ENCODE measurements at regions not wholly inside any gene's neighbourhood (a gene's known extent, or its start where the extent isn't known, plus 50 kb on each side); places are given as distances from the start of the nearest gene placed in this dataset.

DNA sequence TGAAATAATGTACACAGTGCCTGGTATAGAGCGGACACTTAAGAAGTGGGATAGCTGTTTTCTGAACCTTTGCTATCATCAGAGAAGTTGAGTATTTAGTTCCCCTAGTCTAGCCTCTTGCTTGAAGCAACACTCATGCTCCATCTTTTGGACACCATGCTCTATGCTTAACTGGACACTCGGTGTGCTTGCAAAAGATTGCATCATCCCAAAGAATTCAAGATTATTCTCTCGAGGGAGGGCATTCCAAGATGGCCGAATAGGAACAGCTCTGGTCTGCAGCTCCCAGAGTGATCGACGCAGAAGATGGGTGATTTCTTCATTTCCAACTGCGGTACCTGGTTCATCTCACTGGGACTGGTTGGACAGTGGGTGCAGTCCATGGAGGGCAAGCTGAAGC, 143.9 kb upstream of the FSHR start:
- DNase-seq, result no peak

DNA sequence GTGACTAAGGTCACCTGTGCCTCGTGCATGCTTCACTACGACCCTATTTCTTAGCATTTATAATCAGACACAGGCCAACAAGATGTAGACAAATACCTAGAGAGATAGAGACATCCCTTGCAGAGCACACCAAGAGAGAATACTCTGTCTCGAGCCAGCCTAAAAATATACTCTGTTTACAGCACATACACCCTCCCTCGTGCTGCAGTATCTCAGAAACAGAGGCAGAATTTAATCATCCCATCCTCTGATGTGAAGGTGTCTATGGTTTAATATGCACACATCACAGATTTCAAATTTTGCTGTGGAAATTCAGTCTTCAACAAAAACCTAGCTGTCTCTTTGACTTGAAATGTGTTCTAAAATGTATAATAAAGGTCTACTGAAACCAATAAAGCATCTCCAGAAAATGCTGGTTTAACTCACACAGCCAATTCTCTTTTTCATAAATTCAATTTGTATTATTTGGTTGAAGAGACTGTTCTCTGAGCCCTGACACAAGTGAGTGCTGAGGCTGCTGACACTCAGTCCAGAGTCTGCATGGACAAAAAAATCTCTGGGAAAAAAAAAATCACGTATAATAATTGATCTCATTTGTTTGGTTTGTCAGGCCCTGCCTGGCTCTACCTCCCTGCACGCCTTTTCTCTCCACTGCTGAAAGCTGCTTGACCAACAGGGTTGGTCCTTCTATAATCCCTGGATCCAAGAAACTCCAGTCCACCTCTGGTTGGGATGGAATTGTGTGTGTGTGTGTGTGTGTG, 142.0 kb upstream of the FSHR start:
- no peak for DNase-seq

GRCh38 chr2:49294225-49294624, 139.9 kb upstream of the FSHR start:
- no peak for DNase-seq

- no peak for DNase-seq
Measured at GRCh38 chr2:49291619-49292018, 137.3 kb upstream of the FSHR start.

DNA sequence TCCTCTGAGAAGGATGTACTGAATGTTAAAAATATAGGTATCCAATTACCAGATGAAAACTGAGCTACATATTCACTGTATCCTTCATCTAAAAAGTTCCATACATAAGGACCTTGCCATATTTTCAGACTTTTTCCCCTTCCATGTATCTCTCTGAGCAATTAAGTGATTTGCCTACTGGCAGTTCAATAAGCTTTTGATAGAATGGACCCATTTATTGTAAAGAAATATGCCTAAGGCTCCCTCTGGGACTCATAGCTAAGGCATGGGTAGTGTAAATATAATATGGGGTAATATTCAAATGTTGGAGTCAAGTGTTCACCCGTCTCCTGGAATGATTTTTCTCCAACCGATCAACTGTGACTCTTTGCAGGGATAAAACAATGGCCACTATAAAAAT, 135.4 kb upstream of the FSHR start:
- no peak for DNase-seq

DNA sequence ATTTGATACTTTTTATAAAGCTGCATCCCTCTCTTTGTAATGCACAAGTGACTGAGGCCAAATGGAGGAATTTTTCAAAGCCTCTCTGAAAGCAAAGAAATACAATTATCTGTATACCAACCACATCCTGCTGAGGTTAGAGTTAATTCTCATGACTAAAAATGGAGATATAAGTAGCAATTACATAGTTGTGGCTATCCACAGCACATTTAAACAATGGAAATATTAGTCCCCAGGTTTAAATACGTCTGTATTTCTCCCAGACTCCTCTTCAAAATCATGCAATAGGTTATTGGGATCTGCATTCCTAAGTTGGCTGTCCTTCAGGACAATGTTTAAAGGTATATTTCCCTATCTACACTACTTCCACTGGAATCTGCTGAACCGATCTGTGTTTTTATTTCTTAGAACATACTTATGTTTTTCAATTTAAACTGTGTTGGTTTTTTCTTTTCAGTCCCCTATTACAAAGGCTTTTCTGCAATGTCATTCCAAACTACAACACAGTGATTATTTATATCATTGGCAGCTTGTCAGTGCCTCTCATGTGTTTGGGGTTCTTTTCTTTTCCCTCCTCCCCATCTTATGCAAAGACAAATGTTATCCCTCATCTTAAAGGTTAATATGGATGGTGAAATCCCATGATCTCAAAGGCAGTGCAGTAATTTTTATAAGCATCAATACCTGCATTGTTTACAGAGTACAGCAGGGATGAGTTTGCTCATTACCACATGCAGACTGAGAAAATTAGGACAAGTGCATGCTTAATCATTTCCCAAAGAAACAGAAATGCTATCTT, 134.8 kb upstream of the FSHR start:
- DNase-seq, result no peak

- DNase-seq, result no peak
Measured at GRCh38 chr2:49288113-49288705, 133.9 kb upstream of the FSHR start.

GRCh38 chr2:49286726-49287125, 132.4 kb upstream of the FSHR start:
- no peak for DNase-seq

- no peak for DNase-seq
Measured at GRCh38 chr2:49286045-49286444, 131.7 kb upstream of the FSHR start.

DNA sequence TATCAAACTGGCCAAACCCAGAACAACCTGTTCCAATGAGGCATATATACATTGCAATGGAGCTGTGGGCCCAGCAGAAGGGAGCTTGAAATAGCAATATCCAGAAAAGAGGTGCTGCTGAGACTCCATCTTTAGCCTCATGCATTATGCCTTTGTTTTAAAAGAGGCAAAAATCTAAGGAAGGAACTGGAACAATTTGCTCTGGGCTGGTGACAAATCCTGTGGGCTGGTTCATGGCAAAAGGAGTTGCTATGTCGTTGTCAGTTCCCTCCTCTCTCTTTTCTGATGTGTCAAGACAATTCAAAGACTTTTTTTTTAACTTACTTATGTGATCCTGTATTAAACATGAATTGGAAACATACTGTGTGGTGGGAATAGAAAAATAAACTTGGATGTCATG, 124.2 kb upstream of the FSHR start:
- no peak for DNase-seq

DNA sequence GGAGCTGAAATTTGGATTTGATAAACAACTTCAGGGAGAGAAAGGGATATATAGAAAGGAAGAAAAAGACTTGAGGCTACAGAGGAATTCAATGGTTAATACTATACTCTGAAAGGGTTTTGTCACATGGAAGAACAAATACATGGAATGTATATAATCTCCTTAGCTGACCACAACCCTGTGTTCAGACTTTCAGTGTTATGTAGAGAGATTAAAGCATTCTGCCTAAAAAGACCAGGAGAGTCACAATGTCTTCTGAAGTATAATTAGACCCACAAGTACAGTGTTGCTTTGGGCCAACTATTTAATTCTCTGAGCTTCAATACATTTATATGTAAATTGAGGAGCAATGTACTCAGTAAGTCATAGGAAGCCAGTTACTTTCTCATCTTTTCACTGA, 123.8 kb upstream of the FSHR start:
- DNase-seq, result no peak

GRCh38 chr2:49271060-49271606, 116.8 kb upstream of the FSHR start:
- no peak for DNase-seq

DNA sequence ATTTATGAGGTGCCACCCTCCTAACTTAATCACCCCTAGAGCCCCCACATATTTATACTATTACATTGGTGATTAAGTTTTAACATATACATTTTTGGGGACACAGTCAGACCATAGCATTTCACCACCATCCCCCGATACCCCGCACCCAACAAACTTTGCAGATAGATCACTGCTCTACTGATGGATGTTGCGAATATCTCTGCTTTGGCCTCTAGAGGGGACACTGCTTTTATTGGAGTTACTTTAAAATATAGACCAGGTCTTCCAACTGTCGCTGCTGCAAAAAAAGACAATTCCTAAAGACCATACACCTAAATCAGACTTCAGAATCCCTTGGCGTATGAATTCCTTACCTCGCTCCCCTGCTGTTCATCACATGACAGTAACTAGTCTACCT, 115.8 kb upstream of the FSHR start:
- DNase-seq, result no peak

DNA sequence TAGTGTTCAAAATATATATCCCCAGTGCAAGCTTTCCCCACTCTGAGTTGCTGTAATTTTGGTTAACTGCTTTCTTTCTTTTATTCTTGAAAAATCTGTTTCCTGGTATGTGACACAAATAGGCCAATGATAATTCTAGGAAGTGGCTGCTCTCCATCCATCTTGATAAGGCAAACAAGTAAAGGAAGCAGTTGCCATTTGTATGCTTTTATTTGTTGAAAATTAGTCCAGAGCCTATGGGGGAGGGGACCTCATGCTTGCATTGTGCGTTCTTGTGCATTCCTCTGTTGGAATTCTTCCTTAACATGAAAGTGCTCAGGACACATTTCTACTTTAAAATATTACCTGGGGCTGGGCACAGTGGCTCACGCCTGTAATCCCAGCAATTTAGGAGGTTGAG, 111.2 kb upstream of the FSHR start:
- DNase-seq, result no peak

DNA sequence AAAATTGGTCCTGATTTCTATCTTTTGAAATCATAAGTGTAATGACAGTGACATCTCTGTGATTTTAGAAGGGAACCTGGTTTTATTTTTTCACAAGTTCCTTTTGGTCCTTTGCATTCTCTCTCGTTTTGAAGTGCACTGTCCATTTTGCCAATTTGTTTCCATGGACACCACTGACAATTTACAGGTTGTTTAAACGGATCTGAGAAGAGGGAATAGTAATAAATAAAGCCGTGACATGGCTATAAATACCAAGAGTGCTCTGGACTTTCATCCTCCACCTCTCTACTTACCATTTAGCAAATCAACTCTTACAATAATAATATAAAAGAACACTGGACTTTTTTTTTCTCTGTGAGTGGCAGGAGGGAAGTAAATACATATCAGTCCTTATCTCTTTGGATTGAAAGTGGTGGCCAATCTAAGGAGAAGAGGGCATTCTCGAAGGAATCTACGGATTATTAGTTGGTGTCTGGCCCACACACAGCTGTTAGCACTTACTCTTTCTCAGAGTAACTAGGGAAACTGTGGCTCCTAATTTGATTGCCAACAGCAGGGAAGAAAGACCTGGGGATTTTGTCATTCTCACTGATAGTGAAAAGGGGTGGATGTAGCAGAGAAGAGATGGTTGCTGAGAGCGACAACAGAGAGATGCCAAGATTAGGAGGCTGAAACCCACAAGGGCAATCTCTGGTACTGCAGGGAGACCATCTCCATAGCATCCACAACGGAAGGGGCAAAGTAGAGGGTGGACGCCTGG, 108.7 kb upstream of the FSHR start:
- no peak for DNase-seq

GRCh38 chr2:49261781-49262180, 107.5 kb upstream of the FSHR start:
- no peak for DNase-seq

- DNase-seq, result no peak
Measured at GRCh38 chr2:49260979-49261538, 106.7 kb upstream of the FSHR start.

DNA sequence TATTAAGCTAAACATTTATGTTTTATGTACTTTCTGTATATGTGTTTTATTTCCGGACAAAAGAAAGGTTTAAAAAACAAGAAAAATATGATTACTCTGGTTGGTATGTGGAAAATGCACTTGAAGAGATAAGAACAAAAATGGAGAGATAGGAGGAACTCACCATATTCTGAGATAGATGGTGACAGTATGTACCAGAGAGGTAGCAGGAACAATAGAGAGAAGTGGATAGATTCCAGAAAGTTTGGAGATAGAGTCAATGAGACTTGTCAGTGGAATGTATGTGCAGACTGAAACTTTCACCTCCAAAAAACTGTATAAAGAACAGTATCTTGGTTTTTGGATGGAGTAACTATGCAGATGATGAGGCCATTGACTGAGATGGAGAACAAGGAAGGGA, 105.6 kb upstream of the FSHR start:
- no peak for DNase-seq

DNA sequence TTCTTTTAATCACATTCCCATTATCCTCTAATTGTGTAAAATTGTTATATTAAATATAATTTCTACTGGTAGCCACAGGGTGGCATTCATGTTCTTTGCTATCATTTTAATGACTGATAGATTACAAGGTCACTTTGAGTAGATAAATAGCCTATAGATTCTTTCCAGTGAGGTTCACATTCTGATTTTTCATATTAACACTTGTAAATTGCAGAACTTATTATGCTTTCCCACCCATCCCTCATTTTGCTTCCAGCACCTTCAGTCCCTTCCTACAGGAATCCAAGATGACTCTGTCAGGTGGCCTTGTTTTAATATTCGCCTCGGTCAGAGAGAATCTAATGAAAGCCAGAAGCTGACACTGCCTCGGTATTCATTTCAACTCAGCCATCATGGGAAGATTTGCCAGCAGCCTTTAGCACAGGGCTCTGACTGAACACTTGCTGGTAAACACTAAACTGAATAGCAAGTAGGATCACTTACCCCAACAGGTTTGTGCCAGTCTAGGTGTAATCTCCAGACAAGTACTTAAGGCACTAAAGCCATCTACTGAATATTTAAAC, 101.2 kb upstream of the FSHR start:
- no peak for DNase-seq

GRCh38 chr2:49254401-49254800, 100.1 kb upstream of the FSHR start:
- no peak for DNase-seq

DNA sequence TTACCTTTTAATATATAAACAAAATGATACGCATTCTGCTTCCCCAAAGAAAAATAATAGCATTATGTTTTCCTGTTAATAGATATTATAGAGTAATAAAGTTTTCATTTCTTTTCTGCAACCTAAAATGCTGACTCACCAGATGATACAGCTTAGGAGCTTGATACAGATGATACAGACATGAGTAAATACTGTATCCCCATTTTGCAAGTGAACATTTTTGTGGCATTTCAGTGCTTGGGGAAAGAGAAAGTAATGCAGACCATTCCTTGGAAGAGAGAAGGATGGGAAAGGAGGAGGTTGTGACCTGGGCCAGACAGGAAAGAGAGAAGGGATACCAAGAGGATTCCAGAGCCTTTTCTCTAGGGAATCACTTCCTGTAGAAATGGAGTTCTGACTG, 97.5 kb upstream of the FSHR start:
- no peak for DNase-seq

- no peak for DNase-seq
Measured at GRCh38 chr2:49251251-49251650, 96.9 kb upstream of the FSHR start.

All from T-helper 1 cell (primary cell).